Activated CD8-positive, alpha-beta memory T cell treated with anti-CD3 and anti-CD28 coated beads, Interleukin-2, amount 10 ng/mL, durations not matched to agents 7 days and 5 days (primary cell): ENCODE measurements at regions not wholly inside any gene's neighbourhood (a gene's known extent, or its start where the extent isn't known, plus 50 kb on each side); places are given as distances from the start of the nearest gene placed in this dataset.

Experiments
- ATAC-seq: fragments of 150-1000 bp; cut with Tn5 transposase; one replicate; pipeline ENCODE4 v1.10.0; 2021; ENCODE audit warnings: moderate library complexity
- CTCF ChIA-PET: fragments of 350-600 bp; sonication (Branson Sonifier 250); formaldehyde crosslinking; loops from one replicate; lab custom pipeline; 2021; ENCODE audit warnings: antibody characterized with exemption; lab: Charles Lee
- DNase-seq: peaks from one replicate; pipeline ENCODE4 v3.0.0-alpha.2; 2020
- H3K27ac Mint-ChIP-seq: one replicate; pipeline ENCODE4 v1.8.0; 2021; ENCODE audit warnings: mild to moderate bottlenecking, mixed read lengths
- H3K27me3 Mint-ChIP-seq: one replicate; pipeline ENCODE4 v1.8.0; 2021; ENCODE audit warnings: mixed read lengths
- H3K36me3 Mint-ChIP-seq: one replicate; pipeline ENCODE4 v1.8.0; 2021; ENCODE audit warnings: mild to moderate bottlenecking, mixed read lengths
- H3K4me1 Mint-ChIP-seq: one replicate; pipeline ENCODE4 v1.8.0; 2021; ENCODE audit warnings: mixed read lengths
- H3K4me3 Mint-ChIP-seq: one replicate; pipeline ENCODE4 v1.8.0; 2021; ENCODE audit warnings: mild to moderate bottlenecking, moderate library complexity, mixed read lengths
- H3K9me3 Mint-ChIP-seq: one replicate; pipeline ENCODE4 v1.8.0; 2022; ENCODE audit warnings: low read depth, mixed read lengths

DNA sequence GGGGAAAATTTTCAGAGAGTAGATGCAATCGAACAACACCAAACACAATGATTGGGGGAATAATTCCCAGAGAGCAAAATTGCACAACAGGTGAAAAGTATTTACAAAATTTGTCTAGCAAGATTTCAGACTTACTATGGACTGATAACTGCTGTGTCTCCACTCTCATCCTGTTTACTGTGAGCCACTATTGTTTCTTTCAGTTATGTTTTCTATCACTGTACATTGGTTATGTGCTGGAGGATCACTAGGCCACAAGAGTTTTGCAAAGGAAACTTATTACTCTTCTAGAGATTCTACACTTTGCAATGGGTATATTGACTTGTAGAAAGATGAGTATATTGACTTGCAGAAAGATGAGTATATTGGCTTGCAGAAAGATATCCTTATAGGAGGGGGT is 934.1 kb upstream of the CRIM1 start:
- Mint-ChIP-seq H3K27ac (no peak overlapping the region), H3K4me3 (no peak overlapping the region), H3K9me3 (no peaks in the 10 kb centered on the region), H3K27me3 (no peaks in the 10 kb centered on the region), H3K36me3 (no peaks in the 10 kb centered on the region), H3K4me1 (no peaks in the 10 kb centered on the region)
- CTCF ChIA-PET: interaction anchor here (1.0 to 1.5 kb wide), 2 partner anchors 10 to 11 kb away, joined by 3 to 5 read pairs; no protein-coding TSS in a partner anchor
- DNase-seq (no peak), ATAC-seq (no peak)

DNA sequence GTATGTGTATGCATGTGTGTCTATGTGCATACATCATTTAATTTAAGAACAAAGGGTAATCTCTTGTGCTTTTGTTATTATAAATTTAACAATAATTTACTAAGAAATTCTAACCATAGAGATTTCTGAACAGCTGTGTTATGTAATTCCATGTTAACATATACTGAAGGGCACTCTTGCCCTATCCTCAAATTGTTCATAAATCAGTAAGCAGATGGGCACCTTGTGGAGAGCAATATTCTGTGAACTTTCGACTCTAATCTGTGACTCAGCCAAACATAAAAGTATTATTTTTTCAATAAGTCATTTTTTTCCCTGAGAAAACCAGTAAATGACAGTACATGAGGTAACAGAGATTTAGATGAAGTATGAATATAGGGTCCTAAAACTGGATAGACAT is 938.3 kb upstream of the CRIM1 start:
- Mint-ChIP-seq H3K36me3 (no peaks in the 10 kb centered on the region), H3K27me3 (no peaks in the 10 kb centered on the region), H3K9me3 (no peaks in the 10 kb centered on the region), H3K4me1 (no peaks in the 10 kb centered on the region), H3K4me3 (no peak overlapping the region), H3K27ac (no peak overlapping the region)
- DNase-seq (no peak), ATAC-seq (no peak)
- CTCF ChIA-PET: no interaction called here

DNA sequence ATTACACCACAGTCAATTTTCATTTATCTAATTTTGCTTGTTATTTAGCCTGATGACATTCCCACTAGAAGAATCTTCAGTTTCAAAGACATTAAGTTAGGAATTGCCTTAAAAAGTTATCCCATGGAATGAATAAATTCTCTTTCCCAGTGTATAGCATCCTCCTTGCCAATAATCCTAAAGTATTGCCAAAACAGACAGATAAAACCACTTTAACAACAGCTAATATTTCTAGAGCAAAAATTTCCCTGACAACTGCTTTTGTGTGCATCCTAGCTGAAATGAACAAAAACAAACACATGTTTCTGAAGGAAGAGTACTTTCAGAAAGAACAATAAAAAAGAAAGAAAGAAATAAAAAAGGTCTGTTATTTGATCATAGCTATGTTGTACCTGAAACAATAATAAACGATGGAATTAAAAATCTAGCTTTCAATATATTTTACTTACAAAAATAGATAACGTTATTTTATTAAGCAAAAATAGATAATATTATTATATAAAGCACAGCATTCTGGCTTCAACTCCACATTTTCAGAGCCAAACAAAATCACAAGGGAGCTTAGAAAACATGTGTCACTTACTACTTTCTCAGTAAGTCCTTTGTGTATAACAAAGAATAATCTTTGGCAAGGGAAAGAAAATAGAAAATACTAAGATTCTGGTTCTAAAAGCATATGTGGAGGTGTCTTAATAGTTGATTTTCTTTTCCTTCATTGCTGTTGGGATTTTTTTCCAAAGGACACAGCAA is 939.0 kb upstream of the CRIM1 start:
- DNase-seq (no peak), ATAC-seq (no peak)
- Mint-ChIP-seq H3K4me3 (no peak overlapping the region), H3K27ac (no peak overlapping the region), H3K4me1 (no peaks in the 10 kb centered on the region), H3K36me3 (no peaks in the 10 kb centered on the region), H3K27me3 (no peaks in the 10 kb centered on the region), H3K9me3 (no peaks in the 10 kb centered on the region)
- CTCF ChIA-PET: no interaction called here

DNA sequence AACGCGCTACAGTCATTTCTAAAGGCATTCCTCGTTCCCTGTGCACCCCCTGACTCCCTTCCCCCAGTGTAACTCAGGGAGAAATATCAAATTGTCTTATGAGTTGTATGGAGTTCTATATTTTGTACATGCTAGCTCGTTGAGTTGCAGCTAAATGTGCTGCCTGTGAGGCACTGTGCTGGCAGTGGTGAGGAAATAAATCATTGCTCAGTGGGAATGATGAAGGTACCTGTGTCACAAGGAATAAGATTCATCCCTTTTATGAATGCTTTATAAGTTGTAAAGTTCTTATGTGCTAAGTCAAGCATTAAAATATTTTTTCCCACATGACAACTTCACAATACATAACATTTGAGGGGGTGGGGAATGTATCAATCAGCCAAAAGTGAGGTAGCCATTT is 939.6 kb upstream of the CRIM1 start:
- Mint-ChIP-seq H3K4me1 (no peaks in the 10 kb centered on the region), H3K9me3 (no peaks in the 10 kb centered on the region), H3K36me3 (no peaks in the 10 kb centered on the region)

DNA sequence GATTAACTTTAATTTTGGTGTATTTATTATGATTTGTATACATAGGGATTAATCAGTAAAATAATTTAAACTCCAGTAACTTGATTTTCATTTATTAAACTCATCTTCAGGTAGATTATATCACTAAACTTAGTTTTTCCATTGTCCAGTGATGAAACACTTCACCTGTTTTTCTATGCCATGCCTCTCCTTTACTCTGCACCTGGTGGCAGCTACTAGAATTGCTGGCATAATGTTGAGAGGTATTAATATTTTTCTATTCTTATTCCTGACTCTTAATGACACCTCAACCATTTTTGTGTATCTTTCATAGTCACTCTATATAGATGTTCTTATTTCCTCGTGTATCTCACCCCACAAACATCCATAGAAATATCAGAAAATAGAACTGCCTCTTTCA is 940.3 kb upstream of the CRIM1 start:
- H3K4me3 Mint-ChIP-seq: no peak overlapping the region
- no peak for ATAC-seq
- DNase-seq: no peak
- H3K27me3 Mint-ChIP-seq: no peaks in the 10 kb centered on the region
- H3K36me3 Mint-ChIP-seq: no peaks in the 10 kb centered on the region
- CTCF ChIA-PET: no interaction called here
- no peaks in the 10 kb centered on the region for H3K9me3 Mint-ChIP-seq
- no peak overlapping the region for H3K27ac Mint-ChIP-seq
- H3K4me1 Mint-ChIP-seq: no peaks in the 10 kb centered on the region

More for the DNA sequence above, 939.6 kb upstream of the CRIM1 start:
- H3K27ac Mint-ChIP-seq: no peak overlapping the region
- no peak for ATAC-seq
- CTCF ChIA-PET: no interaction called here
- no peak overlapping the region for H3K4me3 Mint-ChIP-seq
- no peaks in the 10 kb centered on the region for H3K27me3 Mint-ChIP-seq
- no peak for DNase-seq

DNA sequence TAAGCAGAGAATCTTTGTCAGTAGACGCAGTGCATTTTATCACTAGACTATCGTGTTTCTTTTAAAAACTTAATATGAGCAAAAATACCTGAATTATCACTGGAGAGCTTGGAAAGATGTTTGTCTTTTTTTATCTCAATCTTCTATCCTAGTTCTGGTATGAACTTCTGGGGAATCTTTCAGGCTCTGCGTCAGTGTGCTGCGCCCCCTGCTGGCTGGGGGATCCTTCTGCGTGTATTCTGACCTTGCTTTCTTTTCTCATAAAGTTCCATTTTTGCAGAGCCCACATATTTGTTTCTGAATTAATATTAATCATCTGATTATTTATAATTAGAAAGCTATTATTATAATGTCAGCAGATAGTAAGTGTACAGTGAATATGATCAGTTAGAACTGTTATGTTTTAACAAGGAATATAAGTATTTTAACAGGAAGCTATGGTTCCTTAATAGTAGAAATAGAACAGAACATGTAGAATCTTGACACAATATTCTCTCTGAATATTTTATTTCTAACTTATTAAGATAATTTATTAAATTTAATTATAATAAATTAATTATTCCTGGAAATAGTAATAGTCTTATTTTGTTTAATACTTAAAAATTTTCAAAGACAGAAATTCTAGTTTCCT is 945.0 kb upstream of the CRIM1 start:
- CTCF ChIA-PET: interaction anchor here (0.7 to 1.2 kb wide), 7 partner anchors 8 to 111 kb away, joined by 3 to 5 read pairs (median 4); no protein-coding TSS in a partner anchor
- Mint-ChIP-seq H3K27me3 (no peaks in the 10 kb centered on the region), H3K4me3 (no peak overlapping the region), H3K27ac (no peak overlapping the region), H3K9me3 (no peaks in the 10 kb centered on the region), H3K36me3 (no peaks in the 10 kb centered on the region), H3K4me1 (no peaks in the 10 kb centered on the region)
- ATAC-seq: no peak
- DNase-seq: no peak

DNA sequence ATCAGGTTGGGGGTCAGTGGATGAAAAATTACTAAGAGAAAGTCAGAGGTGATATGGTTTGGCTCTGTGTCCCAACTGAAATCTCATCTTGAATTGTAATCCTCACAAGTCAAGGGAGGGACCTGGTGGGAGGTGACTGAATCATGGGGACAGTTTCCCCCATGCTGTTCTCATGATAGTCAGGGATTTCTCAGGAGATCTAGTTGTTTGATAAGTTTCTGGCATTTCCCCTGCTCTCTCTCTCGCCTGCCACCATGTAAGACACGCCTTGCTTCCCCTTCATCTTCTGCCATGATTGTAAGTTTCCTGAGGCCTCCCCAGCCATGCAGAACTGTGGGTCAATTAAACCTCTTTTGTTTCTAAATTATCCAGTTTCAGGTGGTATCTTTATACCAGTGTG is 945.8 kb upstream of the CRIM1 start:
- Mint-ChIP-seq H3K27ac (no peak overlapping the region), H3K36me3 (no peaks in the 10 kb centered on the region), H3K4me3 (no peak overlapping the region), H3K27me3 (no peaks in the 10 kb centered on the region), H3K4me1 (no peaks in the 10 kb centered on the region), H3K9me3 (no peaks in the 10 kb centered on the region)
- no peak for DNase-seq
- CTCF ChIA-PET: interaction anchor here (1.2 kb wide), 2 partner anchors 17 to 110 kb away, joined by 3 to 4 read pairs; no protein-coding TSS in a partner anchor
- ATAC-seq: no peak

DNA sequence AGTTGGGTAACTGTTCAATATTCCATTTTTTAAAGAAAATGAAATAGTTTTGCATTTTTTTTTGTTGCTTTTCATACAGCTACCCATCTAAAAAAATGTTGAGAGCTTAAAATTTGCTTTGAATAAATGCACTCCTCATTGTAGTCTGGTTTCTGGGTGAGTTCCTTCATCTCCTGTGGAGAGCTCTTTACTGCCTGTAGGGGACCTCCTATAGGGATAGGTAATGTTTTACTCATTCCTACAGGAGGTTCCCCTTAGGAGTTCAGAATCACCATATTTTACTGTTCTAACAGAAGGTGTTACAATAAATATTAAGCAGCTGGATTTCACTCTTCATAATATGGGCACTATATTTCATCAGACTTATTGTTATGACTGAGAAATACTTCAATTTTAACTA is 947.3 kb upstream of the CRIM1 start:
- Mint-ChIP-seq H3K9me3 (no peaks in the 10 kb centered on the region), H3K27ac (no peak overlapping the region), H3K4me3 (no peak overlapping the region), H3K36me3 (no peaks in the 10 kb centered on the region), H3K4me1 (no peaks in the 10 kb centered on the region), H3K27me3 (no peaks in the 10 kb centered on the region)
- ATAC-seq (no peak), DNase-seq (no peak)
- CTCF ChIA-PET: no interaction called here

DNA sequence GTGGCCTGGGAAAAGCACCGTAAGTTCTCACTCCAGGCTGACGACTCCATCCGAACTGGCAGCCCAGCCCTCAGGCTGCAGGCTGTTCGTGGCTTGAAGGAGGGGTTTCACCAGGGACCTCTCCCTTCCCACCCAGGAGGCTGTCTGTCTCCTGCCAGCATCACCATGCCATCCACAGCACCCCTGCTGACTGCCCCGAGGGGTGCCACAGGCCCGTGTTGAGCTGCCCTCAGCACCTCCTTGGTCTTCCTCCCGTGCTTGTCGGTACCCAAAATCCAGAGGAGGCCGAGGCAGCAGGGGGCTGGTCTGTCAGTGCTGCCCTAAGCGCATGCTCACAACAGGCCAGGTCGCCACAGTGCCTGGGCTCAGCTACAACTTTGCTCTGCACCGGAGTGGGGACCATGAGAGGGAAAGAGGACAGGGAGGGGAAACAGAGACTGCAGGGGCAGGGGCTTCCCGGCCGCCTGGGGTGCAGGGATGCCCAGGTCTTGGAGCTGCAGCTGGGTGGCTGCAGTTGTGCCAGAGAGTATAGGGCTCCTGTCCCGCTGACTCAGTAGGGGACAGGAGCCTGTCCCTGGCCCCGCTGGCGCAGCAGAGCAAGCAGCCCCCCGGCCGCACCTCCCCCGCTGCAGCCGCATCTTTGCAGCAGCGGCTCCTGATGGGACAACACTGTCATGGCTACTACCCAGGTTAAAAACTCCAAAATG is 963.7 kb upstream of the CRIM1 start:
- Mint-ChIP-seq H3K36me3 (no peaks in the 10 kb centered on the region), H3K27ac (no peak overlapping the region), H3K27me3 (no peaks in the 10 kb centered on the region), H3K9me3 (no peaks in the 10 kb centered on the region), H3K4me1 (no peaks in the 10 kb centered on the region), H3K4me3 (no peak overlapping the region)
- ATAC-seq: no peak
- no peak for DNase-seq
- CTCF ChIA-PET: no interaction called here

DNA sequence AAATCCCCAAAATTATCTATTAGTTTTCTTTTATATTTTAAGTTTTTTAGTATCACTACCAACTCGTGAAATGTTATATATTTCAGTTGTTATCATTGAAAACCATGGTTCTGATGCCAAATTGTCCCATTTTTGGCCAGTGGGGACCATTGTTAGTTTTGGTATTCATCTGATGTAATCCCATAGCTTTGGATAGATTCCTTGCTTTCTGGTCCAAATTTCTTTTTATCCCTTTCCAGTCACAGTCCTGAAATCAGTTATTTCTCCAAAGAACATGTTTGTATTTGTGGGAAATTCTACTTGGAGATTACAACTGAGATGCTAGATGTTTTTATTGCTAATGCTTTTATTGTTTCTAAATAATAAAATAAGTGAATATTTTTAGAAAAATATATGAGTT is 976.8 kb upstream of the CRIM1 start:
- Mint-ChIP-seq H3K4me3 (no peak overlapping the region), H3K4me1 (no peaks in the 10 kb centered on the region), H3K27ac (no peak overlapping the region), H3K36me3 (no peaks in the 10 kb centered on the region), H3K9me3 (no peaks in the 10 kb centered on the region), H3K27me3 (no peaks in the 10 kb centered on the region)
- no peak for ATAC-seq
- CTCF ChIA-PET: no interaction called here
- no peak for DNase-seq

DNA sequence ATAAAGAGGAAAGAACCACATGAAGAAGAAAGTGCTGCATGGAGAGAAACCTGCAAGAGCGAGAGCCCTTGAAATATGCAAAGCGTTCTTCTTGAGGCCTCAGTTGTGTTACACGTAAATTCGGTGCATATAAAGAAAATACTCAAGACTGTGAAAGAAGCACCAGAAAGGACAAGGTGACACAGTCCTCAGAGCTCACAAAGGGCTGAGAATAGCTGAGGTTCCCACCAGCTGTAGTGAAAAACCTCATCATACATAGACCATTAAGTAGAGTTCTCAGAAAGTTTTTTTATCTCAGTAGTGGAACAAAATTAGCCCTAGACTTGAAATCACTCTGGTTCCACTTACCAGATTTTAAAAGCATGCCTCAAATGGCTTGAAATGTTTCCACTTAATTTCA is 980.7 kb upstream of the CRIM1 start:
- no peaks in the 10 kb centered on the region for H3K4me1 Mint-ChIP-seq
- no peak overlapping the region for H3K4me3 Mint-ChIP-seq
- no peak for ATAC-seq
- no peaks in the 10 kb centered on the region for H3K27me3 Mint-ChIP-seq
- H3K27ac Mint-ChIP-seq: no peak overlapping the region
- H3K36me3 Mint-ChIP-seq: no peaks in the 10 kb centered on the region
- DNase-seq: no peak
- CTCF ChIA-PET: no interaction called here
- no peaks in the 10 kb centered on the region for H3K9me3 Mint-ChIP-seq

DNA sequence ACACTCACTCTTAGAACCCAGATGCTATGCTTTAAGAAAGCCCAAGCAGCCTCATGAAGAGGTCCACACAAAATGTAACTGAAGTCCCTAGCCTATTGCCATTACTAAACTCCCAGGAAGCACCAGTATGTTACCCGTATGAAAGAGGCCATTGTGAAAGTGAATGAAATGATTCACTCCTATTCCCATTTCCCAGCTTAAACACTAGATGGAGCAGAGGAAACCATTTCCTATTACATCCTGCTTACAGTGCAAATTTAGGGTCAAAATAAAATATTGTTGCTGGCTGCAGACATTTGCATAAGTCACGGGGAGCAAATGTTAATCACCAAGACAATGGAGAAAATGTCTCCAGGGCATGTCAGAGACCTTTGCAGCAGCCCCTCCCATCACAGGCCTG is 989.7 kb upstream of the CRIM1 start:
- Mint-ChIP-seq H3K4me1 (no peaks in the 10 kb centered on the region), H3K36me3 (no peaks in the 10 kb centered on the region), H3K27ac (no peak overlapping the region), H3K27me3 (no peaks in the 10 kb centered on the region), H3K9me3 (peaks cover 6% of the 10 kb centered on the region), H3K4me3 (no peak overlapping the region)
- CTCF ChIA-PET: no interaction called here
- no peak for ATAC-seq
- DNase-seq: no peak

DNA sequence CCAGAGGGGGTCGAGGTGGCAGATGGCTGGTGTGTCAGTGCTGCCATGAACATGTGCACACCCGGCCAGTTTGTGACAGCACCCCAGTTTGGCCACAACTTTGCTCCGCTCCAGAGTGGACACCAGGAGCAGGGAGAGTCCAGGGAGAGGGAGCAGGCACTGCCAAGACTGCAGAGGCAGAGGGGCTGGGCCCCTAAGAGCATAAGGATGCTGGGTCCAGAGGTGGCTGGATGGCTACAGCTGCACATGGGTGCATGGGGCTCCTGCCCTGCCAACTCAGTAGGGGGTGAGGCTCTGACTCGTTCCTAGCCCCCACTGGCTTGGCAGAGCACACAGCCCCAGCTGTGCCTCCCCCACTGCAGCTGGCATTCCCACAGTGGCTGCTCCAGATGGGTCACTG is 999.2 kb upstream of the CRIM1 start:
- CTCF ChIA-PET: no interaction called here
- H3K36me3 Mint-ChIP-seq: no peaks in the 10 kb centered on the region
- peaks cover 2% of the 10 kb centered on the region for H3K9me3 Mint-ChIP-seq
- H3K4me3 Mint-ChIP-seq: no peak overlapping the region
- H3K27ac Mint-ChIP-seq: no peak overlapping the region
- H3K27me3 Mint-ChIP-seq: no peaks in the 10 kb centered on the region
- DNase-seq (no peak), ATAC-seq (no peak)
- H3K4me1 Mint-ChIP-seq: no peaks in the 10 kb centered on the region

DNA sequence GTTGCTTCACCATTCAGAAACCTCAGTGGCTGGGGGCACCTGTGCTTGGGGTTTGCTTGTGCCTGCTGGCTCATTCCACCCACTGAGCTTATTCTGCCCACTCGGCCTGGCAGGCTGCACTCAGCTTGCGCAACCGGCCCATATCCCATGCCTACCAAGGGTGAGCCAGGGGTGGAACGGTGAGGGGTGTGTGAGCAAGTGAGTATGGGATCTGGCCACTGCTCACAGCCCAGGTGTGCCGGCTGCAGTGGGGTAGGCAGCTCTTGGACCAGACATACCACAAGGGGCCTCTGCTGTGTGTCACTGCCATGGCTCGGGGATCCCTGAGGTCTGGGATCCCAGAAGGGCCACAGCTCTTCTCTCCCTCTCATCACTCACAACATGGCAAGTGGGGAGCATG is 1000.5 kb upstream of the CRIM1 start:
- H3K27me3 Mint-ChIP-seq: no peaks in the 10 kb centered on the region
- CTCF ChIA-PET: interaction anchor here (0.7 kb wide), 1 partner anchor 730 kb away, joined by 3 read pairs; no protein-coding TSS in a partner anchor
- DNase-seq (no peak), ATAC-seq (no peak)
- no peak overlapping the region for H3K4me3 Mint-ChIP-seq
- H3K27ac Mint-ChIP-seq: no peak overlapping the region
- no peaks in the 10 kb centered on the region for H3K4me1 Mint-ChIP-seq
- peaks cover 2% of the 10 kb centered on the region for H3K9me3 Mint-ChIP-seq
- no peaks in the 10 kb centered on the region for H3K36me3 Mint-ChIP-seq
